PC-3 (cell line): ENCODE measurements at regions not wholly inside any gene's neighbourhood (a gene's known extent, or its start where the extent isn't known, plus 50 kb on each side); places are given as distances from the start of the nearest gene placed in this dataset.

Experiments
- ATAC-seq: fragments of 200-7000 bp; cut with Tn5 transposase; 2 replicates; pipeline ENCODE4 v1.9.1; 2020; ENCODE audit warnings: mild to moderate bottlenecking, moderate library complexity
- BruUV-seq: library from RNA; stranded (reverse); fragments of 400-500 nt; replicated peaks from 2 replicates; lab custom pipeline; 2021; lab: Mats Ljungman, UMichigan
- CTCF ChIA-PET: fragments of 300-600 bp; sonication (Branson Sonifier 250); formaldehyde crosslinking; loops from one replicate; lab custom pipeline; 2022; ENCODE audit warnings: antibody characterized with exemption; lab: Charles Lee
- POLR2A ChIA-PET: fragments of 300-600 bp; sonication (Branson Sonifier 250); formaldehyde crosslinking; loops from one replicate; lab custom pipeline; 2022; ENCODE audit warnings: antibody characterized with exemption; ENCODE audit not compliant: unreplicated experiment; lab: Charles Lee
- DNase-seq: peaks from one replicate; pipeline ENCODE4 v3.0.0-alpha.2; 2015
- H2AFZ ChIP-seq: fragments of 300-600 bp; sonication (generic); 2 replicates; pipeline ENCODE4 v1.6.0; 2016; ENCODE audit warnings: antibody characterized with exemption, low read length
- H3F3A ChIP-seq: fragments of 300-600 bp; sonication (generic); one replicate; pipeline ENCODE4 v1.6.0; 2017; ENCODE audit warnings: antibody characterized with exemption, low read length, control low read depth, mild to moderate bottlenecking; ENCODE audit not compliant: unreplicated experiment
- H3K27ac ChIP-seq: fragments of 300-600 bp; sonication (generic); 2 replicates; pipeline ENCODE4 v1.5.1; 2016; ENCODE audit warnings: mild to moderate bottlenecking, low read length
- H3K27me3 ChIP-seq: fragments of 300-600 bp; sonication (generic); 2 replicates; pipeline ENCODE4 v1.6.1; 2016; ENCODE audit warnings: low read length, mixed read lengths
- H3K36me3 ChIP-seq: fragments of 300-600 bp; sonication (generic); 2 replicates; pipeline ENCODE4 v1.6.1; 2016; ENCODE audit warnings: low read depth, mixed run types, low read length, mixed read lengths
- H3K4me1 ChIP-seq: fragments of 300-600 bp; sonication (generic); 2 replicates; pipeline ENCODE4 v1.5.1; 2016; ENCODE audit warnings: low read length; ENCODE audit not compliant: insufficient read depth
- H3K4me2 ChIP-seq: fragments of 300-600 bp; sonication (generic); 2 replicates; pipeline ENCODE4 v1.6.0; 2016; ENCODE audit warnings: low read length
- H3K4me3 ChIP-seq: fragments of 300-600 bp; sonication (generic); 2 replicates; pipeline ENCODE4 v1.5.1; 2016; ENCODE audit warnings: mild to moderate bottlenecking, low read length, mixed read lengths
- H3K79me2 ChIP-seq: fragments of 300-600 bp; sonication (generic); 2 replicates; pipeline ENCODE4 v1.6.1; 2017; ENCODE audit warnings: low read length, mixed read lengths
- H3K9ac ChIP-seq: fragments of 300-600 bp; sonication (generic); 2 replicates; pipeline ENCODE4 v1.6.0; 2016; ENCODE audit warnings: mild to moderate bottlenecking, low read length
- H3K9me2 ChIP-seq: fragments of 300-600 bp; sonication (generic); replicated peaks from 2 replicates; pipeline ENCODE4 v1.6.1; 2016; ENCODE audit warnings: mixed run types, low read length, mixed read lengths
- H3K9me3 ChIP-seq: fragments of 300-600 bp; sonication (generic); 2 replicates; pipeline ENCODE4 v1.6.1; 2016; ENCODE audit warnings: low read length, mixed read lengths
- H4K20me1 ChIP-seq: fragments of 300-600 bp; sonication (generic); 2 replicates; pipeline ENCODE4 v1.6.1; 2016; ENCODE audit warnings: low read length, mixed read lengths
- EZH2 ChIP-seq: fragments of 300-600 bp; sonication (generic); IDR thresholded peaks from one replicate; pipeline ENCODE4 v1.6.1; 2017; ENCODE audit warnings: antibody characterized with exemption, mild to moderate bottlenecking, low read length; ENCODE audit not compliant: unreplicated experiment
- EZH2phosphoT487 ChIP-seq: fragments of 300-600 bp; sonication (generic); IDR thresholded peaks from 2 replicates; pipeline ENCODE4 v1.6.1; 2018; ENCODE audit warnings: mild to moderate bottlenecking, antibody characterized with exemption, low read length, borderline replicate concordance
- intact Hi-C: fragments of 100-400 bp; cut with micrococcal nuclease; formaldehyde crosslinking; loops from 2 replicates; pipeline ENCODE4 v1.9.0; 2023
- TF ChIP-seq, protein P1 (sequence below): fragments of 300-600 bp; sonication (generic); conservative IDR thresholded peaks from 2 replicates; pipeline ENCODE4 v1.5.1; 2017; ENCODE audit warnings: antibody characterized with exemption, low read depth, mild to moderate bottlenecking, low read length

GRCh38 chr16:26645614-26646013, 421.1 kb upstream of the C16orf82 start:
- no TSS peak for BruUV-seq
- ATAC-seq, result no peak
- no peak overlapping the region for H3K4me2 ChIP-seq
- POLR2A ChIA-PET, result no interaction called here
- no peaks in the 10 kb centered on the region for H4K20me1 ChIP-seq
- H3K27me3 ChIP-seq, result no peaks in the 10 kb centered on the region
- no peaks in the 10 kb centered on the region for H3K79me2 ChIP-seq
- H3K36me3 ChIP-seq, result no peaks in the 10 kb centered on the region
- no peaks in the 10 kb centered on the region for H3K9me2 ChIP-seq
- CTCF ChIA-PET, result no interaction called here
- no peaks in the 10 kb centered on the region for H3F3A ChIP-seq
- no peak overlapping the region for H3K27ac ChIP-seq
- H3K9me3 ChIP-seq, result no peaks in the 10 kb centered on the region
- no peak overlapping the region for H3K9ac ChIP-seq
- no peak overlapping the region for H2AFZ ChIP-seq
- no peak for DNase-seq
- H3K4me1 ChIP-seq, result no peaks in the 10 kb centered on the region
- intact Hi-C loops, result no loop called here
- no peak overlapping the region for H3K4me3 ChIP-seq
- TF ChIP-seq EZH2phosphoT487 (no peak), EZH2 (no peak)
- TF ChIP-seq, protein P1, sequence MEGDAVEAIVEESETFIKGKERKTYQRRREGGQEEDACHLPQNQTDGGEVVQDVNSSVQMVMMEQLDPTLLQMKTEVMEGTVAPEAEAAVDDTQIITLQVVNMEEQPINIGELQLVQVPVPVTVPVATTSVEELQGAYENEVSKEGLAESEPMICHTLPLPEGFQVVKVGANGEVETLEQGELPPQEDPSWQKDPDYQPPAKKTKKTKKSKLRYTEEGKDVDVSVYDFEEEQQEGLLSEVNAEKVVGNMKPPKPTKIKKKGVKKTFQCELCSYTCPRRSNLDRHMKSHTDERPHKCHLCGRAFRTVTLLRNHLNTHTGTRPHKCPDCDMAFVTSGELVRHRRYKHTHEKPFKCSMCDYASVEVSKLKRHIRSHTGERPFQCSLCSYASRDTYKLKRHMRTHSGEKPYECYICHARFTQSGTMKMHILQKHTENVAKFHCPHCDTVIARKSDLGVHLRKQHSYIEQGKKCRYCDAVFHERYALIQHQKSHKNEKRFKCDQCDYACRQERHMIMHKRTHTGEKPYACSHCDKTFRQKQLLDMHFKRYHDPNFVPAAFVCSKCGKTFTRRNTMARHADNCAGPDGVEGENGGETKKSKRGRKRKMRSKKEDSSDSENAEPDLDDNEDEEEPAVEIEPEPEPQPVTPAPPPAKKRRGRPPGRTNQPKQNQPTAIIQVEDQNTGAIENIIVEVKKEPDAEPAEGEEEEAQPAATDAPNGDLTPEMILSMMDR, result no peak; the same call in 1 of the 2 replicates

DNA sequence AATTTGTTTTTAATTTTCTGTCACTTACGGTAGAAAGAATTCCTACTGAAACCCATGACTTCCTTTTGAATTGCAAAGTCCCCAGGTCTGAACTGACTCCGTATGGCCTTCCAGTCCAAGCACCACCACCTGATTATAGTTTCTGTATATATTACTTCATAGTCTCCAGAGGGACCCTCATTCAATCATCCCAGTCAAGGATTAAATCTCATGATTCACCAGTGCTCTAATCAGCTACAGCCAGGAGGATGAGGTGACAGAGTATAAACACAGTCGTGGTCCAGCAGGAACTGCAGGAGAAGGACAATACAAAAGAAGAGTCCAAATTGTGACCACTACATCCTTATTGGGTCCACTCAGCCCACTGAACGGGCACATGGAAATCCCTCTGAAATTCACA, 418.9 kb upstream of the C16orf82 start:
- Histone ChIP-seq H3K4me2 (no peak overlapping the region), H3F3A (no peaks in the 10 kb centered on the region), H3K27me3 (no peaks in the 10 kb centered on the region), H4K20me1 (no peaks in the 10 kb centered on the region), H3K79me2 (no peaks in the 10 kb centered on the region), H3K9me3 (no peaks in the 10 kb centered on the region), H3K4me3 (no peak overlapping the region), H3K36me3 (no peaks in the 10 kb centered on the region), H2AFZ (no peak overlapping the region), H3K4me1 (no peaks in the 10 kb centered on the region), H3K9me2 (no peaks in the 10 kb centered on the region), H3K9ac (no peak overlapping the region), H3K27ac (no peak overlapping the region)
- DNase-seq (no peak), ATAC-seq (no peak)
- TF ChIP-seq, protein P1, result no peak
- POLR2A ChIA-PET, result no interaction called here
- BruUV-seq, result no TSS peak
- CTCF ChIA-PET, result no interaction called here
- intact Hi-C loops, result no loop called here

- Histone ChIP-seq H3K4me2 (no peak overlapping the region), H3K9me2 (no peaks in the 10 kb centered on the region), H3K9ac (no peak overlapping the region), H2AFZ (no peak overlapping the region), H3K79me2 (no peaks in the 10 kb centered on the region), H3K36me3 (no peaks in the 10 kb centered on the region), H4K20me1 (no peaks in the 10 kb centered on the region), H3K4me1 (no peaks in the 10 kb centered on the region), H3F3A (no peaks in the 10 kb centered on the region), H3K27ac (no peak overlapping the region), H3K27me3 (no peaks in the 10 kb centered on the region), H3K4me3 (no peak overlapping the region), H3K9me3 (no peaks in the 10 kb centered on the region)
- no peak for DNase-seq
- BruUV-seq, result no TSS peak
- CTCF ChIA-PET, result no interaction called here
- POLR2A ChIA-PET, result no interaction called here
- intact Hi-C loops, result no loop called here
- TF ChIP-seq, protein P1, result no peak
- TF ChIP-seq EZH2phosphoT487 (no peak), EZH2 (no peak)
- no peak for ATAC-seq
Observed at GRCh38 chr16:26648851-26649250, 417.9 kb upstream of the C16orf82 start.
